Spleen (tissue), 7 donors: ENCODE measurements at regions not wholly inside any gene's neighbourhood (a gene's known extent, or its start where the extent isn't known, plus 50 kb on each side); places are given as distances from the start of the nearest gene placed in this dataset.

Experiments
- POLR2A ChIP-seq, 3 donors: fragments of 450-650 bp; IDR thresholded peaks; one replicate each; pipeline ENCODE4 v1.5.1; 2017; ENCODE audit warnings: antibody characterized with exemption in 3 of 3, mild to moderate bottlenecking in 1 of 3
- POLR2AphosphoS5 ChIP-seq, 3 donors: sonication (generic); formaldehyde crosslinking; IDR thresholded peaks; one replicate each; pipeline ENCODE4 v1.5.1; 2017; ENCODE audit warnings: antibody characterized with exemption in 3 of 3
- TF ChIP-seq, protein P1 (sequence below), 11 experiments: fragments of 200-600 bp in 7 of 11; fragments of 450-650 bp in 4 of 11; sonication (generic) in 4 of 11; IDR thresholded peaks in 8 of 11; conservative IDR thresholded peaks in 3 of 11; 1 replicate in 7 of 11; 2 replicates in 4 of 11; pipeline versions ENCODE4 v1.4.0 to v1.8.0; 2016 to 2021; ENCODE audit warnings: antibody characterized with exemption in 11 of 11, inconsistent platforms in 4 of 11, mild to moderate bottlenecking in 1 of 11
- donor health status: DM: no; HTN: no; CAD: no; lungs with moderate emphysema.
- donor health status: DM: no; HTN: no; CAD: no.
- donor health status: DM: no; HTN: no; CAD: no.

DNA sequence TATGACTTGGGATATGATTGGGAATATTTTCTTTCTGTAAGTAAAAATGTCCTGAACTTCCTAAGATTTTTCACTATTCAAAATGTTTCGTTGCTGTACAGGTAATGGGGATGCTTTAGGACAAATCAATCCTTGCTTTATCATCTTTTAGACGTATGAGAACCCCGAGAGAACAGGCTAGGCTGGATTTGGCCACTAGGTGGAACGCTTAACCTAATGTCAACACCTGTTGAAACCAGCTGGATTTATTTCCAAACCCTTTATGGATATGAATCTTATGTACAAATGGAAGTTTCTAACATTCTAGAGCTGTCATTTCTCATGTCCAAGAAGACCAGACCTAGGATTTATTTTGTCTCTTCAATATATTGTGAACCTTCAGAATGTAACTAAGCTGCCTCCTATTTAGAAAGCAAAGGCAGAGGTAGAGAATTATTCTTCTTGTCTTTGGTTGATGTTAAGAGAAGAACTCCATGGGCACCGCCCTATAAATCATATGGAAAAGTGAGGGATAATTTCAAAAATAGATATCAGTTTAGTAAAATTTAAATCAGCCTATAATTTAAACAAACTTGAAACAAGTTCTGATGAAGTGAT is 96.7 kb downstream of the PMAIP1 start:
- TF ChIP-seq, protein P1, sequence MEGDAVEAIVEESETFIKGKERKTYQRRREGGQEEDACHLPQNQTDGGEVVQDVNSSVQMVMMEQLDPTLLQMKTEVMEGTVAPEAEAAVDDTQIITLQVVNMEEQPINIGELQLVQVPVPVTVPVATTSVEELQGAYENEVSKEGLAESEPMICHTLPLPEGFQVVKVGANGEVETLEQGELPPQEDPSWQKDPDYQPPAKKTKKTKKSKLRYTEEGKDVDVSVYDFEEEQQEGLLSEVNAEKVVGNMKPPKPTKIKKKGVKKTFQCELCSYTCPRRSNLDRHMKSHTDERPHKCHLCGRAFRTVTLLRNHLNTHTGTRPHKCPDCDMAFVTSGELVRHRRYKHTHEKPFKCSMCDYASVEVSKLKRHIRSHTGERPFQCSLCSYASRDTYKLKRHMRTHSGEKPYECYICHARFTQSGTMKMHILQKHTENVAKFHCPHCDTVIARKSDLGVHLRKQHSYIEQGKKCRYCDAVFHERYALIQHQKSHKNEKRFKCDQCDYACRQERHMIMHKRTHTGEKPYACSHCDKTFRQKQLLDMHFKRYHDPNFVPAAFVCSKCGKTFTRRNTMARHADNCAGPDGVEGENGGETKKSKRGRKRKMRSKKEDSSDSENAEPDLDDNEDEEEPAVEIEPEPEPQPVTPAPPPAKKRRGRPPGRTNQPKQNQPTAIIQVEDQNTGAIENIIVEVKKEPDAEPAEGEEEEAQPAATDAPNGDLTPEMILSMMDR (IDR thresholded peaks at IDR 0.05 in 8 of 11, conservative IDR thresholded peaks at IDR 0.05 in 3 of 11) = peak in 7 of 11 experiments; percentile 19 to 39 (median 36)
- TF ChIP-seq POLR2AphosphoS5 (IDR thresholded peaks at IDR 0.05) (no peak), POLR2A (IDR thresholded peaks at IDR 0.05) (no peak)
